Trophoblast cell (in vitro differentiated cells and primary cell): ENCODE measurements at regions not wholly inside any gene's neighbourhood (a gene's known extent, or its start where the extent isn't known, plus 50 kb on each side); places are given as distances from the start of the nearest gene placed in this dataset.
A peak's percentile ranks its signal among the peaks of the same experiment; 100 is the strongest.
"Not testable (repeated sequence)": the region's sequence is repeated elsewhere in the genome, so short reads cannot be mapped to it uniquely, and the experiment has no call there.

Experiments
- DNase-seq, 2 donors: peaks; one replicate each; pipeline ENCODE4 v3.0.0-alpha.2; 2016
- H2AFZ ChIP-seq: 2 replicates; pipeline ENCODE4 v1.6.1; 2013; ENCODE audit warnings: low read length, moderate library complexity, mild to moderate bottlenecking; ENCODE audit not compliant: insufficient read depth, poor library complexity
- H2AK5ac ChIP-seq: 2 replicates; pipeline ENCODE4 v1.6.1; 2013; ENCODE audit warnings: mild to moderate bottlenecking, low read length
- H2BK120ac ChIP-seq: 2 replicates; pipeline ENCODE4 v1.6.1; 2013; ENCODE audit warnings: low read length, mild to moderate bottlenecking, moderate library complexity; ENCODE audit not compliant: insufficient read depth, poor library complexity
- H2BK12ac ChIP-seq: 2 replicates; pipeline ENCODE4 v1.6.1; 2013; ENCODE audit warnings: mild to moderate bottlenecking, low read length, moderate library complexity
- H2BK5ac ChIP-seq: 2 replicates; pipeline ENCODE4 v1.6.1; 2013; ENCODE audit warnings: low read length, low read depth, moderate library complexity, mild to moderate bottlenecking; ENCODE audit not compliant: poor library complexity
- H3K14ac ChIP-seq: 2 replicates; pipeline ENCODE4 v1.6.1; 2013; ENCODE audit warnings: mild to moderate bottlenecking, low read length
- H3K18ac ChIP-seq: 2 replicates; pipeline ENCODE4 v1.6.1; 2013; ENCODE audit warnings: mild to moderate bottlenecking, low read length
- H3K23ac ChIP-seq: 2 replicates; pipeline ENCODE4 v1.6.1; 2013; ENCODE audit warnings: low read length
- H3K27ac ChIP-seq: 2 replicates; pipeline ENCODE4 v1.5.1; 2013; ENCODE audit warnings: low read depth, mild to moderate bottlenecking, inconsistent platforms, low read length, moderate library complexity
- H3K27me3 ChIP-seq: 2 replicates; pipeline ENCODE4 v1.6.1; 2013; ENCODE audit warnings: inconsistent platforms, mild to moderate bottlenecking, low read length, moderate library complexity; ENCODE audit not compliant: insufficient read depth
- H3K36me3 ChIP-seq, 2 experiments: 1 replicate in 1 of 2; 2 replicates in 1 of 2; pipeline ENCODE4 v1.6.1; 2013; ENCODE audit warnings: low read length in 2 of 2, mild to moderate bottlenecking in 2 of 2, moderate library complexity in 1 of 2; ENCODE audit not compliant: insufficient read depth in 2 of 2, control insufficient read depth in 1 of 2
- H3K4ac ChIP-seq: 2 replicates; pipeline ENCODE4 v1.6.1; 2013; ENCODE audit warnings: low read depth, mild to moderate bottlenecking, low read length, moderate library complexity
- H3K4me1 ChIP-seq, 2 experiments: 1 replicate in 1 of 2; 2 replicates in 1 of 2; pipeline ENCODE4 v1.6.1; 2013; ENCODE audit warnings: low read length in 2 of 2, mild to moderate bottlenecking in 2 of 2, moderate library complexity in 1 of 2; ENCODE audit not compliant: insufficient read depth in 2 of 2, control insufficient read depth in 1 of 2
- H3K4me2 ChIP-seq: 2 replicates; pipeline ENCODE4 v1.6.1; 2013; ENCODE audit warnings: inconsistent platforms, mild to moderate bottlenecking, low read length, moderate library complexity
- H3K4me3 ChIP-seq: 2 replicates; pipeline ENCODE4 v1.5.1; 2013; ENCODE audit warnings: mild to moderate bottlenecking, low read depth, low read length, inconsistent platforms
- H3K79me1 ChIP-seq: one replicate; pipeline ENCODE4 v1.6.1; 2013; ENCODE audit warnings: low read length
- H3K79me2 ChIP-seq: 2 replicates; pipeline ENCODE4 v1.6.1; 2013; ENCODE audit warnings: low read length, mild to moderate bottlenecking; ENCODE audit not compliant: control insufficient read depth, insufficient read depth, poor library complexity
- H3K9ac ChIP-seq: 2 replicates; pipeline ENCODE4 v1.6.1; 2013; ENCODE audit warnings: mild to moderate bottlenecking, low read length
- H3K9me3 ChIP-seq: 2 replicates; pipeline ENCODE4 v1.6.1; 2013; ENCODE audit warnings: low read depth, mild to moderate bottlenecking, control low read depth, inconsistent platforms, low read length; ENCODE audit not compliant: insufficient read depth
- H4K12ac ChIP-seq: 2 replicates; pipeline ENCODE4 v1.6.1; 2013; ENCODE audit warnings: low read depth, mild to moderate bottlenecking, low read length, moderate library complexity
- H4K8ac ChIP-seq: 2 replicates; pipeline ENCODE4 v1.6.1; 2013; ENCODE audit warnings: low read depth, mild to moderate bottlenecking, low read length, moderate library complexity
- H4K91ac ChIP-seq: one replicate; pipeline ENCODE4 v1.6.1; 2013; ENCODE audit warnings: low read depth, mild to moderate bottlenecking, low read length, moderate library complexity
- WGBS: extraction: QIAGEN DNeasy Blood & Tissue Kit; methylation state at CpG from one replicate; pipeline ENCODE4 v1.1.7; 2013; ENCODE audit warnings: missing lambda C conversion rate; ENCODE audit not compliant: insufficient read length, insufficient coverage; ENCODE audit errors: extremely low coverage; 5-methylcytosine and 5-hydroxymethylcytosine counted together

- H3K18ac ChIP-seq, H3K27ac ChIP-seq, H3K14ac ChIP-seq, H3K23ac ChIP-seq, H3K79me1 ChIP-seq, H2AFZ ChIP-seq, H4K8ac ChIP-seq, H4K91ac ChIP-seq, H4K12ac ChIP-seq, DNase-seq, H3K4me1 ChIP-seq, H2AK5ac ChIP-seq, H3K4me2 ChIP-seq, H3K9me3 ChIP-seq, H2BK5ac ChIP-seq, H3K27me3 ChIP-seq, H3K9ac ChIP-seq, H3K4ac ChIP-seq, H3K36me3 ChIP-seq, H3K4me3 ChIP-seq, H2BK12ac ChIP-seq, H3K79me2 ChIP-seq, H2BK120ac ChIP-seq: not testable (repeated sequence)
- WGBS, result no CpG with 5 or more reads among the region's 4 CpGs
Measured at GRCh38 chr22:22735276-22735675, 90.9 kb downstream of the GGTLC2 start.

- Histone ChIP-seq H3K79me2 (no peaks in the 10 kb centered on the region), H3K23ac (no peak overlapping the region), H3K18ac (no peak overlapping the region), H3K4me3 (no peak overlapping the region), H3K9me3 (no peaks in the 10 kb centered on the region), H2AFZ (no peak overlapping the region), H4K91ac (no peak overlapping the region), H4K12ac (no peak overlapping the region), H3K4me2 (no peak overlapping the region), H3K4me1 (no peaks in the 10 kb centered on the region), H2BK120ac (no peak overlapping the region), H3K4ac (no peak overlapping the region), H2AK5ac (no peak overlapping the region), H4K8ac (no peak overlapping the region), H2BK12ac (no peak overlapping the region), H3K9ac (no peak overlapping the region), H3K14ac (no peak overlapping the region), H3K36me3 (no peaks in the 10 kb centered on the region), H3K27ac (no peak overlapping the region), H3K27me3 (peaks cover 2% of the 10 kb centered on the region), H2BK5ac (no peak overlapping the region), H3K79me1 (no peaks in the 10 kb centered on the region)
- no CpG with 5 or more reads among the region's 3 CpGs for WGBS
- no peak for DNase-seq
Measured at GRCh38 chr22:22735695-22736611, 91.5 kb downstream of the GGTLC2 start.

GRCh38 chr22:22737590-22737989 is 93.2 kb downstream of the GGTLC2 start:
- Histone ChIP-seq H3K27me3 (peaks cover 2% of the 10 kb centered on the region), H3K4me3 (no peak overlapping the region), H3K14ac (no peak overlapping the region), H4K12ac (no peak overlapping the region), H3K36me3 (no peaks in the 10 kb centered on the region), H3K4me1 (no peaks in the 10 kb centered on the region), H3K4me2 (no peak overlapping the region), H2AK5ac (no peak overlapping the region), H3K27ac (no peak overlapping the region), H3K4ac (no peak overlapping the region), H4K8ac (no peak overlapping the region), H3K18ac (no peak overlapping the region), H3K9me3 (no peaks in the 10 kb centered on the region), H3K79me2 (no peaks in the 10 kb centered on the region), H2BK120ac (no peak overlapping the region), H4K91ac (no peak overlapping the region), H2BK5ac (no peak overlapping the region), H3K79me1 (no peaks in the 10 kb centered on the region), H2BK12ac (no peak overlapping the region), H2AFZ (no peak overlapping the region), H3K9ac (no peak overlapping the region), H3K23ac (no peak overlapping the region)
- no CpG with 5 or more reads among the region's 2 CpGs for WGBS
- no peak for DNase-seq

- Histone ChIP-seq H3K18ac (no peak overlapping the region), H4K8ac (no peak overlapping the region), H2BK120ac (no peak overlapping the region), H3K27me3 (peaks cover 2% of the 10 kb centered on the region), H3K27ac (no peak overlapping the region), H3K4me3 (no peak overlapping the region), H2AK5ac (no peak overlapping the region), H3K36me3 (no peaks in the 10 kb centered on the region), H3K23ac (no peak overlapping the region), H4K91ac (no peak overlapping the region), H2BK12ac (no peak overlapping the region), H3K4me1 (no peaks in the 10 kb centered on the region), H2AFZ (no peak overlapping the region), H3K79me2 (no peaks in the 10 kb centered on the region), H3K79me1 (no peaks in the 10 kb centered on the region), H3K9me3 (no peaks in the 10 kb centered on the region), H2BK5ac (no peak overlapping the region), H3K9ac (no peak overlapping the region), H3K4me2 (no peak overlapping the region), H3K4ac (no peak overlapping the region), H4K12ac (no peak overlapping the region), H3K14ac (no peak overlapping the region)
- WGBS, result no CpG with 5 or more reads among the region's 5 CpGs
- peak in 1 of 2 donors; percentile 18 for DNase-seq
Measured at GRCh38 chr22:22738959-22739585, 94.7 kb downstream of the GGTLC2 start.
